Ascending aorta (tissue), 2 donors: ENCODE measurements at regions not wholly inside any gene's neighbourhood (a gene's known extent, or its start where the extent isn't known, plus 50 kb on each side); places are given as distances from the start of the nearest gene placed in this dataset.

Experiments
- DNase-seq, 2 donors: peaks; one replicate each; pipeline ENCODE4 v3.0.0-alpha.2; 2019; ENCODE audit warnings: low spot score in 2 of 2
- H3K27ac ChIP-seq, 2 donors: fragments of 200-600 bp; sonication (generic); one replicate each; pipeline ENCODE4 v1.5.1; 2016 to 2017; ENCODE audit warnings: mild to moderate bottlenecking in 1 of 2
- H3K27me3 ChIP-seq: fragments of 200-600 bp; sonication (generic); one replicate; pipeline ENCODE4 v1.5.1; 2017
- H3K36me3 ChIP-seq, 2 donors: fragments of 200-600 bp; sonication (generic); one replicate each; pipeline ENCODE4 v1.5.1; 2016
- H3K4me1 ChIP-seq, 2 donors: fragments of 200-600 bp; sonication (generic); one replicate each; pipeline ENCODE4 v1.5.1; 2016 to 2017; ENCODE audit warnings: mild to moderate bottlenecking in 1 of 2
- H3K4me3 ChIP-seq, 2 donors: fragments of 200-600 bp; sonication (generic); one replicate each; pipeline ENCODE4 v1.5.1; 2016 to 2017; ENCODE audit warnings: mild to moderate bottlenecking in 1 of 2
- H3K9me3 ChIP-seq, 2 donors: fragments of 200-600 bp; sonication (generic); one replicate each; pipeline ENCODE4 v1.5.1; 2016
- CTCF ChIP-seq, 3 experiments: fragments of 200-600 bp in 2 of 3; fragments of 450-650 bp in 1 of 3; sonication (generic) in 2 of 3; IDR thresholded peaks; one replicate each; pipeline ENCODE4 v1.5.1; 2016 to 2019; ENCODE audit warnings: antibody characterized with exemption in 3 of 3, mild to moderate bottlenecking in 1 of 3, moderate library complexity in 1 of 3
- intact Hi-C: fragments of 100-400 bp; cut with DNase I; formaldehyde crosslinking; loops from one replicate; pipeline ENCODE4 v1.15.1; 2023

- TF ChIP-seq CTCF (IDR thresholded peaks at IDR 0.05), result no peak
- Histone ChIP-seq H3K4me3 (no peak overlapping the region), H3K27me3 (no peaks in the 10 kb centered on the region), H3K4me1 (peaks cover 0 to 3% of the 10 kb centered on the region in 2 donors), H3K36me3 (no peaks in the 10 kb centered on the region), H3K27ac (no peak overlapping the region), H3K9me3 (no peaks in the 10 kb centered on the region)
- DNase-seq, result no peak
- intact Hi-C loops, result no loop called here
Observed at GRCh38 chr4:107391009-107391629, 328.9 kb downstream of the PAPSS1 start.

DNA sequence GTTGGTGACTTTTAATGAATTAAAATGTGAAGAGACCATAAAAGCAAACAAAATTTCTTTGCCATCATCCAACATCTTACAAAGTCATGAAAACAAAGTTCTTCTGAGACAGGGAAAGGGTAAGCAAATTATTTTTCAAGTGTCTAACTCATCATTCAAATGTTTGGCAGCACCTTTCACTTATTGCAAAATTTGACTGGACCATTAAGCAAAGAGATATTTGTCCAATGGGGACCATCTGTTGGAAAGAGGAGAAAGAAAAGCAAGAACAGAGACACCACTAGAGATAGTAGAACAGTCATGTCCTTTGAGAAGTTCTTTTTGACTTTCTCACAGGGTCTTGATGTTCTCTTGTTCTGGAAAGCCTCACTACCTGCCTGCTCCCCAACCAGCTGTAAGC, 330.1 kb downstream of the PAPSS1 start:
- no peak for DNase-seq
- no peak overlapping the region for H3K4me3 ChIP-seq
- H3K9me3 ChIP-seq, result no peaks in the 10 kb centered on the region
- H3K27me3 ChIP-seq, result no peaks in the 10 kb centered on the region
- H3K27ac ChIP-seq, result no peak overlapping the region
- H3K36me3 ChIP-seq, result no peaks in the 10 kb centered on the region
- H3K4me1 ChIP-seq, result peaks cover 0 to 3% of the 10 kb centered on the region in 2 donors
- intact Hi-C loops, result no loop called here
- no peak for TF ChIP-seq CTCF (IDR thresholded peaks at IDR 0.05)

- no peak for DNase-seq
- H3K27me3 ChIP-seq, result no peaks in the 10 kb centered on the region
- H3K27ac ChIP-seq, result no peak overlapping the region
- intact Hi-C loops, result no loop called here
- no peaks in the 10 kb centered on the region for H3K9me3 ChIP-seq
- peaks cover 0 to 3% of the 10 kb centered on the region in 2 donors for H3K4me1 ChIP-seq
- no peak for TF ChIP-seq CTCF (IDR thresholded peaks at IDR 0.05)
- no peak overlapping the region for H3K4me3 ChIP-seq
- no peaks in the 10 kb centered on the region for H3K36me3 ChIP-seq
Observed at GRCh38 chr4:107388736-107389274, 331.2 kb downstream of the PAPSS1 start.

- Histone ChIP-seq H3K9me3 (no peaks in the 10 kb centered on the region), H3K27ac (no peak overlapping the region), H3K4me3 (no peak overlapping the region), H3K27me3 (no peaks in the 10 kb centered on the region), H3K36me3 (no peaks in the 10 kb centered on the region), H3K4me1 (no peaks in the 10 kb centered on the region)
- intact Hi-C loops, result no loop called here
- TF ChIP-seq CTCF (IDR thresholded peaks at IDR 0.05), result no peak
- no peak for DNase-seq
Observed at GRCh38 chr4:107380836-107381438, 339.1 kb downstream of the PAPSS1 start.

DNA sequence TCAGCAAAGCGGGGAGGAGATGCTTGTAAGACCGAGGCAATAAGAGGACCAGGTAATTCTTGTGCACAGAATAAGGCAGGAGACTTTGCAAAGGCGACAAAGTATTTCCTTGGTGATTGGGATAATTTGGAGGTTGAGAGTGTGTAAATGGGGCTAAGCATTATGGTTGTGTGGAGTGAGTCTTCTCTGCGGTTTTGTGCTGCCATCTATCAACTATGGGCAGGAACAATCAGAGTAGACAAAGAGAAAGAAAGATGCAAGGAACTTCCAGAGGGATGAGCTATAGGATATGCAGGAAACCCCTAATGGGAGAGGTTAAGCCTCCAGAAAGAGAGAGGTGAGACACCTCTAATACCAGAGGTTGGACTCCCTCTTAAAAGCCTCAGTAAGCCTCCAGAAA, 339.8 kb downstream of the PAPSS1 start:
- intact Hi-C loops, result no loop called here
- TF ChIP-seq CTCF (IDR thresholded peaks at IDR 0.05), result no peak
- no peaks in the 10 kb centered on the region for H3K9me3 ChIP-seq
- no peaks in the 10 kb centered on the region for H3K27me3 ChIP-seq
- DNase-seq, result no peak
- no peaks in the 10 kb centered on the region for H3K4me1 ChIP-seq
- no peak overlapping the region for H3K4me3 ChIP-seq
- no peaks in the 10 kb centered on the region for H3K36me3 ChIP-seq
- H3K27ac ChIP-seq, result no peak overlapping the region
